ENCODE measurements at regions not wholly inside any gene's neighbourhood (a gene's known extent, or its start where the extent isn't known, plus 50 kb on each side); places are given as distances from the start of the nearest gene placed in this dataset.
"Not testable (repeated sequence)": the region's sequence is repeated elsewhere in the genome, so short reads cannot be mapped to it uniquely, and the experiment has no call there.

GRCh38 chr18:104264-104663 lies 54.1 kb upstream of the USP14 start:
- Mint-ChIP-seq H3K27me3 (peaks cover 23% of the 10 kb centered on the region), H3K9me3 (ENCODE audit: low read depth) (peaks cover 16% of the 10 kb centered on the region)
- H3K27ac Mint-ChIP-seq, H3K36me3 Mint-ChIP-seq, CTCF ChIA-PET, H3K4me1 Mint-ChIP-seq, H3K4me3 Mint-ChIP-seq, DNase-seq, ATAC-seq: not testable (repeated sequence)

DNA sequence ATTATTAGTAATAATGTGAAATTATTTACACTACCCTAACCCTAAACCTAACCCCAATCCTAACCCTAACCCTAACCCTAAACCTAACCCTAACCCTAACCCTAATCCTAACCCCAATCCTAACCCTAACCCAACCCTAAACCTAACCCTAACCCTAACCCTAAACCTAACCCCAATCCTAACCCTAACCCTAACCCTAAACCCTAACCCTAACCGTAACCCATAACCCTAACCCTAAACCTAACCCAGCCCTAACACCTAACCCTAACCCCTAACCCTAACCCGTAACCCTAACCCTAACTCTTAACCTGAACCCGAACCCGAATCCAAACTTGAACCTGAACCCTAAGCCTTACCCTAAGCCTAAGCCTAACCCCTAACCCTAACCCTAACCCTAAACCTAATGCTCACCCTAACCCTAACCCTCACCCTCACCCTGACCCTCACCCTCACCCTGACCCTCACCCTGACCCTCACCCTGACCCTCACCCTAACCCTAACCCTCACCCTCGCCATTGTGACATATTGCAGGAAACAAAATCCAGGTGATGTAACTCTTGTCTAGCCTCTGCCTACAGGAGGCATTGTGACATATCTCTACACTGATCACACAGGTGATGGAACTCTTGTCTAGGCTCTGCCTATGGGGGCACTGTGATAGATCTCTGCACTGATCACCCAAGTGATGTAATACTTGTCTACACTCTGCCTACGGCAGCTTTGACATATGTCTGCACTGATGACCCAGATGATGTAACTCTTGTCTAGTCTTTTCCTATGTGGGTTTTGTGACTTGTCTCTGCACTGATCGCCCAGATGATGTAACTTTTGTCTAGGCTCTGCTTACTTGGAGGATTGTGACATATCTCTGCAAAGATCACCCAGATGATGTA lies 53.0 kb upstream of the USP14 start:
- H3K36me3 Mint-ChIP-seq, H3K4me3 Mint-ChIP-seq, H3K4me1 Mint-ChIP-seq, ATAC-seq, H3K27ac Mint-ChIP-seq, DNase-seq, CTCF ChIA-PET: not testable (repeated sequence)
- Mint-ChIP-seq H3K9me3 (ENCODE audit: low read depth) (peaks cover 22% of the 10 kb centered on the region), H3K27me3 (peaks cover 18% of the 10 kb centered on the region)

DNA sequence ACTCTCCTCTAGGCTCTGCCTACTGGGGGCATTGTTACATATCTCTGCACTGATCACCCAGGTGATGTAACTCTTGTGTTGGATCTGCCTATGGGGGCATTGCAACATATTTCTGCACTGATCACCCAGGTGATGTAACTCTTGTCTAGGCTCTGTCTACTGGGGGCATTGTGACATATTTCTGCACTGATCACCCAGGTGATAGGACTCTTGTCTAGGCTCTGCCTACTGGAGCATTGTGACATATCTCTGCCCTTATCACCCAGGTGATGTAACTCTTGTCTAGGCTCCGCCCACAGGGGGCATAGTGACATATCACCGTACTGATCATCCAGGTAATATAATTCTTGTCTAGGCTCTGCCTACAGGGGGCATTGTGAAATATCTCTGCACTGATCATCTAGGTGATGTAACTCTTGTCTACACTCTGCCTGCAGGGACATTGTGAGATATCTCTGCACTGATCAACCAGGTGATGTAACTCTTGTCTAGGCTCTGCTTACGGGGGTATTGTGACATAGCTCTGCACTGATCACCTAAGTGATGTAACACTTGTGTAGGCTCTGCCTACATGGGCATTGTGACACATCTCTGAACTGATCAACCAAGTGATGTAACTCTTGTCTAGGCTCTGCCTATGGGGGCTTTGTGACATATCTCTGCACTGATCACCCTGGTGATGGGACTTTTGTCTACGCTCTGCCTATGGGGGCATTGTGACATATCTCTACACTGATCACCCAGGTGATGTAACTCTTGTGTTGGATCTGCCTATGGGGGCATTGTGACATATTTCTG lies 52.1 kb upstream of the USP14 start:
- DNase-seq, result not testable (repeated sequence)

GRCh38 chr18:106868-107384 lies 51.4 kb upstream of the USP14 start:
- H3K36me3 Mint-ChIP-seq, H3K4me1 Mint-ChIP-seq, H3K4me3 Mint-ChIP-seq, ATAC-seq, H3K27me3 Mint-ChIP-seq, CTCF ChIA-PET, H3K27ac Mint-ChIP-seq: not testable (repeated sequence)
- peaks cover 25% of the 10 kb centered on the region for H3K9me3 Mint-ChIP-seq (ENCODE audit: low read depth)
- DNase-seq, result peak; percentile 43

More for the DNA sequence above, 52.1 kb upstream of the USP14 start:
- H3K27me3 Mint-ChIP-seq, result peaks cover 13% of the 10 kb centered on the region
- ATAC-seq, H3K4me3 Mint-ChIP-seq, H3K27ac Mint-ChIP-seq, H3K36me3 Mint-ChIP-seq, H3K4me1 Mint-ChIP-seq, CTCF ChIA-PET: not testable (repeated sequence)
- H3K9me3 Mint-ChIP-seq (ENCODE audit: low read depth), result peaks cover 25% of the 10 kb centered on the region

GRCh38 chr18:107464-107863 lies 50.9 kb upstream of the USP14 start:
- ATAC-seq, H3K27ac Mint-ChIP-seq, CTCF ChIA-PET, H3K4me1 Mint-ChIP-seq, H3K4me3 Mint-ChIP-seq, H3K36me3 Mint-ChIP-seq, H3K27me3 Mint-ChIP-seq: not testable (repeated sequence)
- peaks cover 25% of the 10 kb centered on the region for H3K9me3 Mint-ChIP-seq (ENCODE audit: low read depth)
- peak; percentile 42 for DNase-seq

GRCh38 chr18:107947-108664 lies 50.3 kb upstream of the USP14 start:
- ATAC-seq (peak; percentile 38), DNase-seq (peak; percentile 49)
- H3K4me3 Mint-ChIP-seq, H3K4me1 Mint-ChIP-seq, CTCF ChIA-PET, H3K27me3 Mint-ChIP-seq, H3K27ac Mint-ChIP-seq, H3K36me3 Mint-ChIP-seq: not testable (repeated sequence)
- H3K9me3 Mint-ChIP-seq (ENCODE audit: low read depth), result peaks cover 25% of the 10 kb centered on the region
